H9 (cell line): ENCODE measurements at regions not wholly inside any gene's neighbourhood (a gene's known extent, or its start where the extent isn't known, plus 50 kb on each side); places are given as distances from the start of the nearest gene placed in this dataset.

Experiments used
- DNase-seq: peaks from one replicate; pipeline ENCODE4 v3.0.0-alpha.2; 2017
- H2AFZ ChIP-seq: one replicate; pipeline ENCODE4 v1.6.1; 2013; ENCODE audit warnings: mild to moderate bottlenecking, low read length, control low read depth, moderate library complexity
- H2AK5ac ChIP-seq: 2 replicates; pipeline ENCODE4 v1.6.1; 2013; ENCODE audit warnings: low read length, control low read depth, mixed read lengths; ENCODE audit not compliant: insufficient read length
- H2BK120ac ChIP-seq: one replicate; pipeline ENCODE4 v1.6.1; 2013; ENCODE audit warnings: low read depth, mild to moderate bottlenecking, low read length, control low read depth, inconsistent platforms; ENCODE audit not compliant: poor library complexity, severe bottlenecking
- H2BK12ac ChIP-seq: 2 replicates; pipeline ENCODE4 v1.6.1; 2013; ENCODE audit warnings: low read length, control low read depth, mixed read lengths, low read depth; ENCODE audit not compliant: insufficient read length
- H2BK15ac ChIP-seq: 2 replicates; pipeline ENCODE4 v1.6.1; 2013; ENCODE audit warnings: low read depth, low read length, control low read depth
- H2BK20ac ChIP-seq: one replicate; pipeline ENCODE4 v1.6.1; 2013; ENCODE audit warnings: low read depth, mild to moderate bottlenecking, low read length, control low read depth, inconsistent platforms; ENCODE audit not compliant: poor library complexity, severe bottlenecking
- H2BK5ac ChIP-seq: 2 replicates; pipeline ENCODE4 v1.6.1; 2013; ENCODE audit warnings: low read length, control low read depth, mixed read lengths; ENCODE audit not compliant: insufficient read length
- H3K14ac ChIP-seq: 2 replicates; pipeline ENCODE4 v1.6.1; 2013; ENCODE audit warnings: low read length, control low read depth; ENCODE audit not compliant: insufficient read depth
- H3K18ac ChIP-seq: 2 replicates; pipeline ENCODE4 v1.6.1; 2013; ENCODE audit warnings: low read depth, mild to moderate bottlenecking, mixed read lengths, low read length, control low read depth; ENCODE audit not compliant: insufficient read length
- H3K23ac ChIP-seq: 2 replicates; pipeline ENCODE4 v1.6.1; 2013; ENCODE audit warnings: low read length, control low read depth, mixed read lengths, low read depth; ENCODE audit not compliant: insufficient read length
- H3K23me2 ChIP-seq: 2 replicates; pipeline ENCODE4 v1.6.1; 2013; ENCODE audit warnings: low read depth, mild to moderate bottlenecking, mixed read lengths, low read length, control low read depth; ENCODE audit not compliant: insufficient read length, poor library complexity, severe bottlenecking
- H3K27ac ChIP-seq: 2 replicates; pipeline ENCODE4 v1.5.1; 2013; ENCODE audit warnings: low read length, control low read depth, mixed read lengths, low read depth; ENCODE audit not compliant: insufficient read length
- H3K27me3 ChIP-seq: 2 replicates; pipeline ENCODE4 v1.6.1; 2013; ENCODE audit warnings: low read length, control low read depth, inconsistent platforms; ENCODE audit not compliant: insufficient read depth
- H3K4ac ChIP-seq: 2 replicates; pipeline ENCODE4 v1.6.1; 2013; ENCODE audit warnings: low read depth, mild to moderate bottlenecking, control low read depth, inconsistent platforms, low read length, moderate library complexity
- H3K4me1 ChIP-seq: 2 replicates; pipeline ENCODE4 v1.6.1; 2013; ENCODE audit warnings: low read length, control low read depth, inconsistent platforms; ENCODE audit not compliant: insufficient read depth
- H3K4me2 ChIP-seq: 2 replicates; pipeline ENCODE4 v1.6.1; 2013; ENCODE audit warnings: low read length, control low read depth, mixed read lengths; ENCODE audit not compliant: insufficient read length, insufficient read depth
- H3K56ac ChIP-seq: 2 replicates; pipeline ENCODE4 v1.6.1; 2013; ENCODE audit warnings: low read depth, mild to moderate bottlenecking, mixed read lengths, low read length, control low read depth; ENCODE audit not compliant: insufficient read length
- H3K79me1 ChIP-seq: 2 replicates; pipeline ENCODE4 v1.6.1; 2013; ENCODE audit warnings: low read depth, mild to moderate bottlenecking, moderate library complexity, low read length, control low read depth, inconsistent platforms; ENCODE audit not compliant: insufficient read depth, poor library complexity, severe bottlenecking
- H3K79me2 ChIP-seq: 2 replicates; pipeline ENCODE4 v1.6.1; 2013; ENCODE audit warnings: low read length, control low read depth, inconsistent platforms; ENCODE audit not compliant: insufficient read depth
- H3K9ac ChIP-seq: 2 replicates; pipeline ENCODE4 v1.6.1; 2013; ENCODE audit warnings: low read length, control low read depth, mixed read lengths; ENCODE audit not compliant: insufficient read length; ENCODE audit errors: extremely low read depth
- H3K9me3 ChIP-seq: one replicate; pipeline ENCODE4 v1.6.1; 2013; ENCODE audit warnings: low read depth, low read length, inconsistent platforms; ENCODE audit not compliant: control insufficient read depth
- H3T11ph ChIP-seq: one replicate; pipeline ENCODE4 v1.6.1; 2013; ENCODE audit warnings: mild to moderate bottlenecking, low read length, control low read depth, inconsistent platforms
- H4K20me1 ChIP-seq: one replicate; pipeline ENCODE4 v1.6.1; 2013; ENCODE audit not compliant: control insufficient read depth, insufficient read length, insufficient read depth
- H4K5ac ChIP-seq: 2 replicates; pipeline ENCODE4 v1.6.1; 2013; ENCODE audit warnings: low read depth, mild to moderate bottlenecking, mixed read lengths, low read length, control low read depth; ENCODE audit not compliant: insufficient read length
- H4K8ac ChIP-seq: replicated peaks from 2 replicates; pipeline ENCODE4 v1.6.1; 2013; ENCODE audit warnings: low read length, control low read depth, mixed read lengths, low read depth; ENCODE audit not compliant: insufficient read length
- H4K91ac ChIP-seq: 2 replicates; pipeline ENCODE4 v1.6.1; 2013; ENCODE audit warnings: low read depth, mild to moderate bottlenecking, moderate library complexity, mixed read lengths, low read length, control low read depth; ENCODE audit not compliant: insufficient read length
- H3K27ac Mint-ChIP-seq, 3 experiments: 2 replicates in 2 of 3; 3 replicates in 1 of 3; pipeline ENCODE4 v1.8.0; 2020 to 2021; ENCODE audit warnings: mixed read lengths in 3 of 3, mild to moderate bottlenecking in 1 of 3, moderate library complexity in 1 of 3
- H3K27me3 Mint-ChIP-seq: 2 replicates; pipeline ENCODE4 v1.8.0; 2021; ENCODE audit warnings: low read depth, mild to moderate bottlenecking, moderate library complexity, mixed read lengths
- H3K36me3 Mint-ChIP-seq, 3 experiments: 2 replicates in 2 of 3; 3 replicates in 1 of 3; pipeline ENCODE4 v1.8.0; 2020 to 2021; ENCODE audit warnings: low read depth in 3 of 3, mixed read lengths in 3 of 3; ENCODE audit not compliant: insufficient read depth in 1 of 3
- H3K4me1 Mint-ChIP-seq, 2 experiments: 2 replicates each; pipeline ENCODE4 v1.8.0; 2020; ENCODE audit warnings: mixed read lengths in 2 of 2
- H3K4me3 Mint-ChIP-seq, 2 experiments: 2 replicates in 1 of 2; 3 replicates in 1 of 2; pipeline ENCODE4 v1.8.0; 2020 to 2021; ENCODE audit warnings: mild to moderate bottlenecking in 2 of 2, mixed read lengths in 2 of 2, moderate library complexity in 1 of 2
- H3K9me3 Mint-ChIP-seq, 2 experiments: 2 replicates in 1 of 2; 3 replicates in 1 of 2; pipeline ENCODE4 v1.8.0; 2020; ENCODE audit warnings: mild to moderate bottlenecking in 2 of 2, mixed read lengths in 2 of 2, moderate library complexity in 1 of 2
- WGBS: extraction: QIAGEN DNeasy Blood & Tissue Kit; methylation state at CpG from one replicate; pipeline ENCODE4 v1.1.7; 2013; ENCODE audit warnings: missing lambda C conversion rate, low lambda C conversion rate, mixed read lengths; ENCODE audit not compliant: insufficient read length; ENCODE audit errors: extremely low coverage; 5-methylcytosine and 5-hydroxymethylcytosine counted together
- TF ChIP-seq, protein P1 (sequence below): fragments of 200-600 bp; sonication (generic); conservative IDR thresholded peaks from 3 replicates; pipeline ENCODE4 v1.8.0; 2021; ENCODE audit warnings: antibody characterized with exemption, mild to moderate bottlenecking

DNA sequence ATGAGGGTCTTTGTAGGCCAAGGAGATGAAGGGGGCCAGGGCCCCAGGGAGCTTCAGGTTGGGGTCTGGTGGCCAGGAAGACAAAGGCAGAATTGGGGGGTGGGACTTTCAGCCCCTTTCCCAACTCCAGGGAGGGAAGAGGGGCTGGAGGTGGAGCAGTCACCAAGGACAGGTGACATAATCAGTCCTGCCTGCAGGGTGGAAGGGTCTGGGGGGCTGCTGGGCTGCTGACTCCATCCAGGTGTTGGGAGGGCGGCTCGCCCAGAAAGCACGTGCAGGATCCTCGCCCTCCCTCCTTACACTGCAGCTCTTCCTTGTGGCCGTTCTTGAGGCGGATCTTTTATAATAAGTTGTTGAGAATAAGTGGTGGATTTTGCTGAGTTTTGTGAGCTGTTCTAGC lies 1491.1 kb downstream of the TBC1D22A start:
- H2BK15ac ChIP-seq = no peak overlapping the region
- H2BK120ac ChIP-seq = no peak overlapping the region
- peaks cover 26% of the 10 kb centered on the region for H3K27me3 Mint-ChIP-seq
- H2AK5ac ChIP-seq = no peak overlapping the region
- H3K4ac ChIP-seq = no peak overlapping the region
- H3K56ac ChIP-seq = no peak overlapping the region
- no peak overlapping the region for H2BK20ac ChIP-seq
- H3K4me1 ChIP-seq = no peaks in the 10 kb centered on the region; the same call in 1 of the 2 replicates
- no peaks in the 10 kb centered on the region for H3K79me2 ChIP-seq
- no peaks in the 10 kb centered on the region for H3K9me3 ChIP-seq
- no peaks in the 10 kb centered on the region for H3K79me1 ChIP-seq
- no peaks in the 10 kb centered on the region for H4K20me1 ChIP-seq
- H3K27ac Mint-ChIP-seq = no peak overlapping the region
- H4K5ac ChIP-seq = no peak overlapping the region
- H3K4me3 Mint-ChIP-seq = no peak overlapping the region
- H2AFZ ChIP-seq = no peak overlapping the region
- WGBS = no CpG with 5 or more reads among the region's 6 CpGs
- no peak for DNase-seq
- H3K9me3 Mint-ChIP-seq = no peaks in the 10 kb centered on the region
- H3K4me1 Mint-ChIP-seq = peaks cover 14 to 31% of the 10 kb centered on the region in 2 experiments
- no peak overlapping the region for H3K9ac ChIP-seq
- H3K4me2 ChIP-seq = no peak overlapping the region
- no peak overlapping the region for H4K8ac ChIP-seq
- H2BK12ac ChIP-seq = no peak overlapping the region
- H3K18ac ChIP-seq = no peak overlapping the region
- H3K14ac ChIP-seq = no peak overlapping the region
- no peak overlapping the region for H3K23ac ChIP-seq
- H2BK5ac ChIP-seq = no peak overlapping the region
- H3K27ac ChIP-seq = no peak overlapping the region
- no peaks in the 10 kb centered on the region for H3K23me2 ChIP-seq
- no peak overlapping the region for H4K91ac ChIP-seq
- TF ChIP-seq, protein P1, sequence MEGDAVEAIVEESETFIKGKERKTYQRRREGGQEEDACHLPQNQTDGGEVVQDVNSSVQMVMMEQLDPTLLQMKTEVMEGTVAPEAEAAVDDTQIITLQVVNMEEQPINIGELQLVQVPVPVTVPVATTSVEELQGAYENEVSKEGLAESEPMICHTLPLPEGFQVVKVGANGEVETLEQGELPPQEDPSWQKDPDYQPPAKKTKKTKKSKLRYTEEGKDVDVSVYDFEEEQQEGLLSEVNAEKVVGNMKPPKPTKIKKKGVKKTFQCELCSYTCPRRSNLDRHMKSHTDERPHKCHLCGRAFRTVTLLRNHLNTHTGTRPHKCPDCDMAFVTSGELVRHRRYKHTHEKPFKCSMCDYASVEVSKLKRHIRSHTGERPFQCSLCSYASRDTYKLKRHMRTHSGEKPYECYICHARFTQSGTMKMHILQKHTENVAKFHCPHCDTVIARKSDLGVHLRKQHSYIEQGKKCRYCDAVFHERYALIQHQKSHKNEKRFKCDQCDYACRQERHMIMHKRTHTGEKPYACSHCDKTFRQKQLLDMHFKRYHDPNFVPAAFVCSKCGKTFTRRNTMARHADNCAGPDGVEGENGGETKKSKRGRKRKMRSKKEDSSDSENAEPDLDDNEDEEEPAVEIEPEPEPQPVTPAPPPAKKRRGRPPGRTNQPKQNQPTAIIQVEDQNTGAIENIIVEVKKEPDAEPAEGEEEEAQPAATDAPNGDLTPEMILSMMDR = no peak
- no peaks in the 10 kb centered on the region; the same call in 1 of the 2 replicates for H3K27me3 ChIP-seq
- H3T11ph ChIP-seq = no peak overlapping the region
- no peaks in the 10 kb centered on the region for H3K36me3 Mint-ChIP-seq
